Activated CD8-positive, alpha-beta memory T cell treated with anti-CD3 and anti-CD28 coated beads for 36 hours (primary cell): ENCODE measurements at regions not wholly inside any gene's neighbourhood (a gene's known extent, or its start where the extent isn't known, plus 50 kb on each side); places are given as distances from the start of the nearest gene placed in this dataset.
"Not testable (repeated sequence)": the region's sequence is repeated elsewhere in the genome, so short reads cannot be mapped to it uniquely, and the experiment has no call there.

ENCODE experiments used
- CTCF ChIA-PET: fragments of 350-600 bp; sonication (Branson Sonifier 250); formaldehyde crosslinking; loops from one replicate; lab custom pipeline; 2021; ENCODE audit warnings: antibody characterized with exemption; lab: Charles Lee
- POLR2A ChIA-PET: fragments of 350-600 bp; sonication (Branson Sonifier 250); formaldehyde crosslinking; loops from one replicate; lab custom pipeline; 2021; ENCODE audit warnings: antibody characterized with exemption; lab: Charles Lee

DNA sequence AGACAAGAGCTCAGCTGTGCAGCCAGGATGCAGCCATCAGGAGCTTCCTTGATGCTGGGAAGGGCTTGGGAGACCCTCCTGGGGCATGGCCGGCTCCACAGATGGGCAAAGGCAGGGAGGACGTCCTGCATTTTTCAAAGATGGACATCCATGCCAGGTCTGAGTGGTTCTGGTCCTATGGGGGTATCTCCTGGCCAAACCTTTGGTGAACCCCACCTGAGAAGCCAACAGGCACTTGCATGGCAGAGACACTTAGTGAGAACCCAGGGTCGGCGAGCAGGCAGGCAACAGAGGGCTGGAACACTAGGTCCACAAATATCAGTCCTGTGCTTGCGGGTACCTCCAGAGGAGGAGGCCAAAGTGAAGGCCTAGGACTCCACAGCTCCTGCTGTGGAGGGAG is 70.0 kb downstream of the KCTD15 start:
- CTCF ChIA-PET, result interaction anchor here (0.6 kb wide), 1 partner anchor 16 kb away, joined by 3 read pairs; no protein-coding TSS in a partner anchor

DNA sequence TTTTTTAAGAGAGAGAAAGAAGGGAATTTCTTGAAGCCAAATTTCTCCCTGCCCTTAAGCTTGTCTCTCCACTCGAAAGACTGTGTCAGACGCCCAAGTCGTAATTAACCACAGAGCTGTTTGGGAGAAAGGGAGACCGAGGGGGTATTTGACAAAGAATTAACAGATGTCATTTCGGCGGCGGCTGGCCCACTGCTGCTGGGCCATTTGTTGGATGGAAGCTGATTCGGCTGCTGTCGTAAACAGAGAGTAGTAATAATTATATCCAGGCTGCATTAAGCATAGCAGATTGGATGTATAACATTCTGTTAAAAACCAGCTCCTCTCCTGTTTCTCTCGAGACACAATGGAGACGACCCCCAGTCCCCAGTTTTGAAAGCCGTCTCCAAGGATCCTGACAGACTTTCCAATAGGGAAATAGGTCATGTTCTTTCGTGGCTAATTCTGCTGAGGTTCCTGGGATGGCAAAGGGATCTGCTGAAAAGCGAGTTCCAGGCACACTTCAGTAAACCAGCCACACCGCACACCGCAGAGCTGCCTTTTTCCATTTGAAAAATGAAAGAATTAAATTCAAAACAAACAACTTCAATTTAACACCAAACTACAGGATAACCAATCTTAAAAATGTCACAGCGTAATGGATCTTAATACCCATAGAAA is 71.5 kb downstream of the KCTD15 start:
- POLR2A ChIA-PET, result no interaction called here
- CTCF ChIA-PET, result no interaction called here

More for the DNA sequence above, 70.0 kb downstream of the KCTD15 start:
- POLR2A ChIA-PET, result no interaction called here

DNA sequence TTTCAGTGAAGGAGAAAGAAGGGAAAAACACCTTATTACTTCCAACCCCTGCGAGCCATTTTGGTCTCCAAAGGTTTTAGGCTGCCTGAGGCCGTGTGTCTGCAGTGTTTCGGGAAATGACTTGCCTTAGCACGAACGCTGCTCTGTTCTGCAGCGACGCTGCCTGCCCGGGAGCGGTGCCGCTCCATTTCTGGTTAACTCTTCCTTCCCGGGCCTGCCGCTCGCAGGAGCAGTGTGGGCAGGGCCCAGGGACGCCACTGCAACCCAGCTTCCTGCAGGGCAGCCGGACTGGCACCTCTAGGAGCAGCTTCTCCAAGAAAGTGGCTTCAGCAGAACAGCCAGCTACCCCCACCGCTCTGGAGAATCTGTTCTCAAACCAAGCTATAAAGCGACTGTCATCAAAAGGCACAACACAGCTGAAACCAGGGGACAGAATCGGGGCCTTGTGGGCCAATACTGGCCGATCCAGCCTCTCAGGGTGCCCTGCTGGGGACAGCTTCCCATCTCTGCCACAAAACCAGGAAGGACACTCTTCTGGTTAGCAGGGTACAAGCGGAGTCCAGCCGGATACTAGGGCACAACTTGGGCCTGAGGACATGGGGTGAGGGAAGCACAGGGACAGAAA is 72.2 kb downstream of the KCTD15 start:
- ChIA-PET CTCF (no interaction called here), POLR2A (no interaction called here)

DNA sequence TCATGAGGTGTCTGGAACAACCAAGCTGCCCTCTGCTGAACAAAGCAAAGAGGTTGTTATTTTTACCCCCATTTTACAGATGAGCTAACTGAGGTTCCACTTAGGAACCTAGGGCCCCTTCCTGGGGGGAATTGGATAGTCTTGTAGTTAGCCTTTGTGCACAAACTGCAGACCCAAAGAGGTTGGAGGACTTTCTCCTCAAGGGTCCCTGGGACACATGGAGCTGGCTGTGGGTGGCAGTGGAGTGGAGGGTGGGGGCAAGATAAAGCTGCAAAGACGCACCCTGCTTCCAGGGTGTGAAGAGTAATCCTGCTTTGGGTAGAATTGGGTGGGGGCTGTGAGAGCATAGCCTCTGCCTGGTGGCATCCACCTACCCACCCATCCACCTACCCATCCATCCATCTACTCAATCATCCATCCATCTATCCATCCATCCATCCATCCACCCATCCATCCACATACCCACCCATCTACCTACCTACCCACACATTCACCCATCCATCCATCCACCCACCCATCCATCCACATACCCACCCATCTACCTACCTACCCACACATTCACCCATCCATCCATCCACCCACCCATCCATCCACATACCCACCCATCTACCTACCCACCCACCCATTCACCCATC is 73.7 kb downstream of the KCTD15 start:
- POLR2A ChIA-PET, CTCF ChIA-PET: not testable (repeated sequence)

DNA sequence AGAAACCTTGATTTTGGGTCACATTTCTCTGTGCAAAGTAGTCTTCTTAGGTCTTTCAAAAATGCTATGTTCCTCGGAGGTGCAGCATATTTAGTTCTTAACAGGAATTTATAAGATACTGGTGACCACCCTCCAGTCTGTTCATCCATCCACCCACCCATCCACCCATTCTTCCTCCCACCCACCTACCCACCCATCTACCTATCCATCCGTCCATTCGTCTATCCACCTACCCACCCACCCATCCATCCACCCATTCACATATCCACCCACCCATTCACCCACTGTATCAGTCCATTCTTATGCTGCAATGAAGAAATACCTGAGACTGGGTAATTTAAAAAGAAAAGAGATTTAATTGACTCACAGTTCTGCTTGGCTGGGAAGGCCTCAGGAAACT is 74.9 kb downstream of the KCTD15 start:
- ChIA-PET CTCF (no interaction called here), POLR2A (no interaction called here)

DNA sequence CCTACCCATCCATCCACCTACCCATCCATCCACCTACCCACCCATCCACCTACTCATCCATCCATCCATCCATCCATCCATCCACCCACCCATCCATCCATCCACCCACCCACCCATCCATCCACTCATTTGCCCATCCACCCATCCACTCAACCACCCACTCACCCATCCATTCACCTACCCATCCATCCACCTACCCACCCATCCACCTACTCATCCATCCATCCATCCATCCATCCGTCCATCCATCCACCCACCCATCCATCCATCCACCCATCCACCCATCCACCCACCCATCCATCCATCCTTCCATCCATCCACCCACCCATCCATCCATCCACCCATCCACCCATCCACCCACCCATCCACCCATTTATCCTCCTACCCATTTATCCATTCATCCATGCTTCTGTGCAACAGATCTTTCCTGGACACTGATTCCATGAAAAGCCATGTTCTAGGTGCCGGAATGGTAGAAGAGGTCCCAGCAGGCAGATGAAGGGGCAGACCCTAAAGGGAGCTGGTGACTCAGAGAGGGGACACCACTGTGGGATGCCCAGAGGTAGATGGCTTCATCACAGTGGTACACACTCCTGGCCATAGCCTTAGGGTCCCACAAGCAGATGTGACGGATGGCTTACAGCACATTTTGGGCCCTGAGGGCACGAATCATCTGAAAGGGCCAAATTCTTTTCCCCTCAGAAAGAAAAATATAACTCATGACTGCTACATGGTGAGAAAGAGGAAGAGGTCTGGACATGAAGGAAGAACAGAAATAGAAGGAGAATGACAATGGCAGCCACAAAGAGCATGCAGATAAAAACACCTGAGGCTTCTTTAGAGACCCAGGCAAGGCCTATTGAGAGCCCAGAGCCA is 76.0 kb downstream of the KCTD15 start:
- POLR2A ChIA-PET, result no interaction called here
- CTCF ChIA-PET, result no interaction called here

DNA sequence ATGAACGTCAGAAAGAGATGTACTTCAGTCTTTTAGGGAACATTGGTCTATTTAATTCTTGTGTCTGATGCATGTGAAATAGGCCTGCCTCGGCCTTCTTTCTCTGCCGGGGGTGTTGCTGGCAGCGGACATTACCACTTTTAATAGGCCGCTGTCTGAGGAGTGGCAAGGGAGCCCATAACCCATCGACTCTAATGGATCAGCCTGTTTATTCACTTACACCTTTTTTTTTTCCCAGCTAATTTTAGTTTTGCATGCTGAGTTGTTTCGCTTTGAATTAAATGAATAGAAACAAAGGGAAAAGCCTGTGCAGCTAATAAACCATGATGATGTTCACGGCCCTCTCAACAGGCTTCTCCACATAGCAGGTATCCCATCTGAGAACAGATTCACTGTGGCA is 78.4 kb downstream of the KCTD15 start:
- ChIA-PET POLR2A (no interaction called here), CTCF (no interaction called here)

DNA sequence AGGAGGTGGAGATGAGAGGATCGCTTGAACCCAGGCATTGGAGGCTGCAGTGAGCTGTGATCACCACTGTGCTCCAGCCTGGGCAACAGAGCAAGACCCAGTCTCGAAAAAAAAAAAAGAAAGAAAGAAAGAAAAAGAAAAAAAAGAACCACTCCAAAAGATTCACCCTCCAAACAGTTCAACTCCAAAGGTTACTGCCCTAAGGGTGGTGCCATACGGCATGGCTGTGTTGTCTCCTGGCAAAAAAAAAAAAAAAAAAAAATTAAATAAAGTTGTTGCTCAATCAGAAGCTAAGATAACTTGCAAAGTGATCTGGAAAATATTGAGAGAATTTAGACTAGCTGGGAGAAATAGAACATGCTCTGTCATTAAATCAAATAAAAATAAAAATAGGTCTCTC is 79.5 kb downstream of the KCTD15 start:
- POLR2A ChIA-PET, result no interaction called here
- CTCF ChIA-PET, result interaction anchor here (0.7 kb wide), 1 partner anchor 13 kb away, joined by 4 read pairs; no protein-coding TSS in a partner anchor

DNA sequence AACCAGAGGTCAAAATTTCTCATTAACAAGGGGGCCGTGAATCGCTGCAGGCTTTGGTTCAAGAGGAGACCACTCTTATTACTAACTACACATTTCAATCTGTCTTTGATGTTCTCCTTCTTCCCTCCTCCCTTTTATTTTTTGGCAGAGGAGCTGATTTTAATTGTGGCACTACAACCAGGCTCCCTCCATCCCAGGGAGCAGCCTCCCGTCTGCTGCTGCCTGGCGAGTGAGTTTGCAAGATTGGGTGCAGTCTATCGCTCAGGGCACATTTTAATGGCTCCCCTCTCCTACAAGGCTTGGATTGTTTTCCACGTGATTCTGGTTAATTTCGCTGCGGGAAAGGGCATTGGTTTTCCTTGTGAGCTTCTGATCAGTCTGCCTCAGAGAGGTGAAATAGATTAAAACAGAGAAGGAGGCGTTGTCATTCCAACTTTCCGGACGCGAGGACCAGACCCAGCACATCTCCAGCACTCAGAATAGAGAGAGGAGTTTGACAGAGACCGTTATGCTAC is 81.4 kb downstream of the KCTD15 start:
- CTCF ChIA-PET, result no interaction called here
- POLR2A ChIA-PET, result no interaction called here

DNA sequence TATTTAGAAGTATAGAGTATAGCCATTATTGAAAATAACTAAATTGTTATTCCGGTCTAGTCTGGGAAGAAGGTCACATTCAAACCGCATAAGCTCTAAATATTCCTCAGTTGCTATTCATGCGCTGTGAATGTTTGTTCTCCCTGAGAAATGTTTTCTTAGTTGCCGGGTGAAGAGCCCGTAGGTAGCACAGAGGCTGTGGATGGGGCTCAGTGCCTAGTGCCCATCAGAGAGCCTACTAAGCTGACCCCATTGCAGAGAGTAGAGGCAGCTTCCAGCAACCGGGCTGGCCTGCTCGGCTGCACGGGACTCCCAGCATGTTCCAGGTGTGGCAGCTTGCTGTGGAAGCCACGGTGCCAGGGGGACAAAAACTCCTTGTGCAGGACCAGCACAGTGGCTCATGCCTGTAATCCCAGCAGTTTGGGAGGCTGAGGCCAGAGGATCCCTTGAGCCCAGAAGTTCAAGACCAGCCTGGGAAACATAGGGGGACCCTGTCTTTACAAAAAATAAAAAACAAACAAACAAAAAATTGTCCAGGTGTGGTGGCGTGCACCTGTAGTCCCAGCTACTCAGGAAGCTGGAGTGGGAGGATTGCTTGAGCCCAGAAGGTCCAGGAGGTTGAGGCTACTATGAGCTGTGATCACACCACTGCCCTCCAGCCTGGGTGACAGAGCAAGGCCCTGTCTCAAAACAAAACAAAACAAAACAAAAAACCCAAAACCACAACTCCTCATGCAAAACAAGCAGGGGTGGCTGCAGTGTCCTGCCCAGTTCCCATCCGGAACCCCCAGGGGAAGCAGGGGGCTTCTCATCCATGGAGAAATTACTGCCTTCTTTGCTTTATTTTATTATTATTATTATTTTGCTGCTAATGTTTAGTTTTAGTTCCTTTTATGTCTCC is 82.5 kb downstream of the KCTD15 start:
- POLR2A ChIA-PET, result no interaction called here
- CTCF ChIA-PET, result no interaction called here

DNA sequence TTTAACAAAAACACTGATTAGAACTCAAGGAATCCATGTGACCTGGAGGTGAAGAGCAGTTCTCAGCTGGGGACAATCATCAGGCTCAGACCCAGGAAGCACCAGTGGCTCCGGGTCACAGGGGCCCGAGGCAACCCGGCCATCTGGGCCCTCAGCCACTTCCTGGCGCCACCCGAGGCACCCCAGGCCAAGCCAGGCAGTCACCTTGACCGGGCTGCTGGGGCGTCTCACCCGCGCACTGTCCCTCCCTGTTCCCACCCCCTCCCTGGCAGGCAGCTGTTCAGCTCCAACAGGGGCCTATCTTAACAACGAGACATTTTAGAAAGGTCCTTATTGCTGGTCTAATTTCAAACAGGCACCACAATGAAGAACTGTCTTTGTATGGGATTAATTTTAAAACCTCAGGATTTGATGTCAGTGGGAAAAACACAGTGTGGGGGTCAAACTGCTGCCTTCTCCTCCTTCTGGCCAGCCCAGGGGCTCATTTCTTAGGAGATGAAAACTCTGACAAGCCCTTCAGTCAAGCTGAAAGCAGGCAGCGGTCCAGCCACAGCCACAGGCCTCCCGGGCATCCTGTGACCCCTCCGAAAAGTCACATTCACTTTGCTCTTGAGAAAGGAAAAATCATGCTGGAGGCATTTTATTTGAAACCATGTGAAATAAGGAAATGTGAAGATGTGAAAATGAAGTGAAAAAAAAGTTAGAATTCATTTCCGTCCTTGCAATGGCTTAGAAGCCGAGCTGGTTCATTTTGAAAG is 83.3 kb downstream of the KCTD15 start:
- ChIA-PET POLR2A (no interaction called here), CTCF (no interaction called here)

DNA sequence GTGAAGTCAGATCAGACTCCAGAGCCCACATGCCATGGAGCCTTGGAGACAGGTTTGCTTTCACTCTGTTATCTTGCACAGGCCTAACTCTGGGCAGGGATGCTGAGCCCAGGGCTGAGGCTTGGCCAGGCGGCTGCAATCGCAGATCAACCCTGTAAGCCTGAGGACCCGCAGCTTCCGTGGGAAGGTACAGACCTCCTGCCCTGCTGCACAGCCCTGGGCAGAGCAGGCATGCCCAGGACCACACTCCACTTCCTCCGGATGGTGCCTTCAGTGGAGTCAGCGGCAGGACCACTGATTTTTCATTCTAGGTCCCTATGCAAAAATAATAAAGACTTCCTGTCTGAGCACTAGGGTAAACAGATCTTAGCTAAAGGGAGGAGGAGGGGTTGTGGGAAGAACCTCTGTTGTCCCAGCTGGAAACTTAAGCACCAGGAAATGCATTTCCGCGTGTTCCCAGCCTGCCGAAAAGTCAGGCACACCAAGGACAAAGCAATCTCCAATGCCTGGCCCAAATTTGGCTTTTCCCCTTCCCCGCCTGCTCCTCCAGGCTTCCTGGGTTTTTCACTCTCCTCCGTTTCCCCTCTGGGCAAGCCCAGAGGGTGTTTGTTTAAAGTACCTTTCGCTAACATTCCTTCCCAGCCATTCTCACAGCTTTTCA is 87.3 kb downstream of the KCTD15 start:
- POLR2A ChIA-PET, result no interaction called here

DNA sequence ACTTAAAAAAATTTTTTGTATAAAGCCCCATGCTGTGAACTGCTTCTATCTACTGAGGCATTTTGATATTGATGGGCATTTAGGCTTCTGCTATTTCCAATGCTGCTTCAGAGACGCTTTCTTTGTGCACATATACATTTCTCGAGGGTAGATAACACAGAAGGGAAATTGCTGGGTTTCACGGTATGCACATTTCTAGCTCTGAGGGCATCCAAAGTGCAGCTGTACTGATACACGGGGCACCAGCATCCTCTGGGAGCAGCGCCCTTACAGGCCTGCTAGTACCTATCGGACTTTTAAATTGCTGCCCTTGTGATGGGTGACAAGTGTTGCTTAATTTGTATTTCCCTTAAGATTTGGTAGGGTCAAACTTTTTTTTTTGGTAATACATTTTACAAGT is 88.6 kb downstream of the KCTD15 start:
- POLR2A ChIA-PET, result no interaction called here
- CTCF ChIA-PET, result no interaction called here

More for the DNA sequence above, 87.3 kb downstream of the KCTD15 start:
- CTCF ChIA-PET, result no interaction called here

DNA sequence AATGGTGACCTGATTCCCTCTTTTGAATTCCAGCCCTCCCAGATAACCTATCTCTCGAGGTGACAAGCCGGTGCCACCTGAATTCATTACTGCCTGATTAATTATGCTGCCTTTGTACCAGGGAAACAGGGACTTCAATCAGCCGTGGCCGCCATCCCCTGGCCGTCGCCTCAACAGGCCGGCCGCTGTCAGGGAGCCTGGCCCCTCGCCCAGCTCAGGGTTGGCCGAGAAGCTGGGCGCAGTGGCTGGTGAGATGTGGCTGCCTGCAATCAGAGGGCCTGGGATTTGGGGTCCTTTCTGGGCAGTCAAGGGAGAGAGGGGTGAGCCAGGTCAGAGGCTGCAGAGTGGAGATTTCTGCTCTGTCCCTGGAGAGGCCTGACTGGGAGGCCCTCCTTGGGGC is 91.2 kb downstream of the KCTD15 start:
- CTCF ChIA-PET, result no interaction called here
- POLR2A ChIA-PET, result no interaction called here

DNA sequence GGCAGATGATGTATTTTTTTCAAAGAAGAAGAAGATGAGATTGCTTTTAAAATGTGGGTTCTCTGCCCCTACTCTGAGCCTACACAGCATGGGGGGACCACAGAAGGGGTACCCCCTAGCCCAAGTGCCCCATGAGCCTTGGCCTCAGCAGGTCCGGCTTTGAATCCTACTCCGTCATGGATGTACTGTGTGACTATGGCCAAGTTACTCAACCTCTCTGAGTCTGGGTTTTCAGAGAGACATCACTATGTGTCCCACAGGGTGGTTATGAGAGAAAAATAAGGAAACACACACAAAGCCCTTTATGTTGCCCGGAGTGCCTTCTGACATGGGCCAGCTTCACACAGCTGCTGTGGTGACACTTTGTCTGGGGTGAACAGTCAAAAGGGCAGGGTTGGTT is 92.0 kb downstream of the KCTD15 start:
- ChIA-PET CTCF (no interaction called here), POLR2A (no interaction called here)

DNA sequence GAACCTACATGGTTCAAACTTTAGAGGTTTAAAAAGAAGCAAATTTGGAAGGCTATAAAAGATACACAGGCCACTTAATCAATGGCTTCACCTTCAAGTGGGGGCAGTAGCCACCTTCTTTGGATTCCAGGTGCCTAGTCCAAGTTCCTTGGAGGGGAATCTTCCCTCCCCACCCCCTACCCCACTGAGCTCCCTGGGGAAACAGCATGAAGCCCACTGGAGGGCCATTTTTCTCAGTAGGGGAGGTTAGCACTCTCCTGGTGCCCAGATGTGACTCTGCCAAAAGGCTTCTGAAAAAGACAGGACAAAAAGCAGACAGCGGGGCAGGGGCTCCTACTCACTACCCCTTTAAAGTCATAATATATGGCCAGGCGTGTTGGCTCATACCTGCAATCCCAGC is 93.9 kb downstream of the KCTD15 start:
- POLR2A ChIA-PET, result no interaction called here
- CTCF ChIA-PET, result no interaction called here

DNA sequence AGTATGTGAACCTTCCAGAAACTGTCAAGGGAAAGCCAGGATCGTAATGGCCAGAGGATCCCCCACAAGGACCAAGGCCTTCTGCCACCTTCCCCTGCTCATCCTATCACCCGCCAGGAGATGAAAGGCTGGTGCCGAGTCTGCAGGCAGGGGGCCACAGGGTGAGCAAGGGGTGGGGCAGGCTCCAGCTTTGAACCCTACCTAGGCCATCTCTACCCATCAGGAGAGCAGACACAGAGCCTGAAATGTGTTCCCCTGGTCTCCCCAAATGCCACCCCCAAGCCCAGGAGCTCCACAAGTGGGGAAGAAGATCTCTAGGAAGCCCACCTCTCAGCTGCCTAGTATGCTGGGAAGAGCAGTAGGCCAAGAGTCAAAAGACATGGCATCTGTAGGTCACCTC is 95.1 kb downstream of the KCTD15 start:
- POLR2A ChIA-PET, result no interaction called here
- CTCF ChIA-PET, result no interaction called here

DNA sequence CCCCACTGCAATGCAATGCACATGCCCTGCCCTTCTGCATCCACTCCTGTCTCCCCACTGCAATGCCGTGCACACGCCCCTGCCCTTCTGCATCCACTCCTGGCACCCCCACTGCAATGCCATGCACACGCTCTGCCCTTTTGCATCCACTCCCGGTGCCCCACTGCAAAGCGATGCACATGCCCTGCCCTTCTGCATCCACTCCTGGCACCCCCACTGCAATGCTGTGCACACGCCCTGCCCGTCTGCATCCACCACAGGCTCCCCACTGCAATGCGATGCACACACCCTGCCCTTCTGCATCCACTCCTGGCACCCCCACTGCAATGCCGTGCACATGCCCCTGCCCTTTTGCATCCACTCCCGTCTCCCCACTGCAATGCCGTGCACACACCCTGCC is 98.1 kb downstream of the KCTD15 start:
- ChIA-PET CTCF (no interaction called here), POLR2A (no interaction called here)
